IPS-NIHi7 (cell line): ENCODE measurements at regions not wholly inside any gene's neighbourhood (a gene's known extent, or its start where the extent isn't known, plus 50 kb on each side); places are given as distances from the start of the nearest gene placed in this dataset.

Source experiments
- DNase-seq: peaks from one replicate; pipeline ENCODE4 v3.0.0; 2012; ENCODE audit warnings: mixed read lengths; ENCODE audit errors: extremely low spot score

DNA sequence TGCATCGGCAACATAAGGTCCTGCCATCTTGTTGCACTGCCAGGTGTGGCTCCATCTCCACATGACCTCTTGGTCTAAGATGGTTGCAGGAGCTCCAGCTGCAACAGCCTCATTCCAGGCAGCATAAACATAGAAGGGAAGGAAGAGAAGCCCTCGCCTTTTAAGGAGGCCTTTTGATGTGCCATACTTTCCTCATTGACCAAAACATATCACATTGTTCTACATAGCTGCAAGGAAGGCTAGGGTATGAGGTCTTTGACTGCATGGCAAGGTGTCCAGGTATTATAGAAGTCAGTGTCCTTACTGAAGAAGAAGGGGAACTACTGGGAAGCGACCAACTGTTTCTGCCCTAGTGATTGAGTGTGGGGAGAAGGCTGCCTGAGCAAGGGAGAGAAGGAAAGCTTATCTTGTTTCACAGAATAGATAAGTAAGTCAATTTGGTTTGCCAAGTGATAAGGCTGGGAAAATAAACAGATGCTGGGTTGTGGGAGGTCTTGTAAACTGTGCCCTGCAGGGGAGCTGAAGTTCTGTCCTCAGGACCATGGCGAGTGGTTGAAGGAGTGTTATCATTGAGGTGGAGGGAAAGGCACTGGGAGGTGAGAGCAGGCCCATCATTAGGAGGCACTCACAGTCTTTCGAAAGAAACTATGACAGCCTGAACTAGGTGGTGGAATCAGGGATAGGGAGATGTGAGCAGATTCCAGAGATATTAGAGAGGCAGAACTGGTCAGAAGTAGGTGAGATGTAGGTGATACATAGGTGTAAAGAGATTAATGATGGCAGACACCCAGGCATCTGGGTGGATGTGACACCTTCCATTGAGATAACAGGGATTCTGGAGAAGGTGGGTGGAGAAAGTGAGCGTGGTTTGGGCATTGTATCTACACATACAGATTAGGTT, 93.8 kb upstream of the IGF1R start:
- DNase-seq = peak; percentile 42

DNA sequence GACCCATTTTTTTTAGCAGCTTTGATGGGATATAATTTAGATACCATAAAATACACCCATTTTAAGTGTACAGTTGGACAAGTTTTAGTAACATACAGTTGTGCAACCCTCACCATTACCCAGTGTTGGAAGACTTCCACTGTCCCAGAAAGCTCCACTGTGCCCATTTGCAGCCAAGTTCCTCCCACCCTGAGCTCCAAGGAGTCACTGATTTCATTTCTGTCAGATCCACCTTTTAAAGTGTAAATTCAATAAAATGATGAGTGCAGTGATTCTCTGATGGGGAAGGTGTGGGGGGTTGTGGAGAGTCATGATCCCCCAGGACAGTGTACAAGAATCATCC, 93.2 kb upstream of the IGF1R start:
- no peak for DNase-seq

DNA sequence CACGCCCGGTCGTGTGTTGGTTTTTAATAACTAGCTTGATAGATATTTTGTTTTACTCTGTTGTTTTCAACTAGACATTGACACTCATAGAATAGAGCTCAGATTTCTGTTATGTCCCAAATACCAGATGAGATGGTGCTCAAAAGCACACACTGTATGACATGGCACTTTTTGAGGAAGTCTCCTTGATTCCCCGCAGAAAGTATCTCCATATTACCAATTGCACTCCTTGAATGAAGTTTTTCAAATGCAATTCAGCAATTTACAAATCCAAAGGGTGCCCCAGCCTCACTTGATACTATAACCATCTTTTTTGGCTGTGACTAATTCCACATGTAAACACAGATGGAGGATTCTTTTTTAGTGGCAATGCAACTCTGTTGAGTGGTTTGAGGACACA, 92.0 kb upstream of the IGF1R start:
- DNase-seq = no peak

DNA sequence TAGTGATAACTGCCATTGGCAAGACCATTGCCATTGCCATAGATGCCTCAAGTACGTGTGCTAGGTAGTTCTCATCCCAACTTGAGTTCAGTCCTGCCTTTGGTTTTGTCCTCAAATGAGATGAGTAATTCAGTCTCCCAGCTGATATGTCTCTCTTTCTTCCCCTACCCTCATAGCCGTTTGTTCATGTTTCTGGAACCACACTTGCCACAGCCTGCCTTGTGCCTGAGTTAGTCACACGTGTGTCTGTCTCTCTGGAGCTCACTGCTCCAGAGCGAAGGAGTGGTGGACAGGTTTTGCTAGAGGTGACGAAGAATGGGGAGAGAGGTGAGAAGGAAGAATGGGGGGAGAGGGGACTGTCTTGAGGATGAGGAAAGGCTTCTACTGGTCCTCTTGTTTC, 88.0 kb upstream of the IGF1R start:
- DNase-seq = no peak

DNA sequence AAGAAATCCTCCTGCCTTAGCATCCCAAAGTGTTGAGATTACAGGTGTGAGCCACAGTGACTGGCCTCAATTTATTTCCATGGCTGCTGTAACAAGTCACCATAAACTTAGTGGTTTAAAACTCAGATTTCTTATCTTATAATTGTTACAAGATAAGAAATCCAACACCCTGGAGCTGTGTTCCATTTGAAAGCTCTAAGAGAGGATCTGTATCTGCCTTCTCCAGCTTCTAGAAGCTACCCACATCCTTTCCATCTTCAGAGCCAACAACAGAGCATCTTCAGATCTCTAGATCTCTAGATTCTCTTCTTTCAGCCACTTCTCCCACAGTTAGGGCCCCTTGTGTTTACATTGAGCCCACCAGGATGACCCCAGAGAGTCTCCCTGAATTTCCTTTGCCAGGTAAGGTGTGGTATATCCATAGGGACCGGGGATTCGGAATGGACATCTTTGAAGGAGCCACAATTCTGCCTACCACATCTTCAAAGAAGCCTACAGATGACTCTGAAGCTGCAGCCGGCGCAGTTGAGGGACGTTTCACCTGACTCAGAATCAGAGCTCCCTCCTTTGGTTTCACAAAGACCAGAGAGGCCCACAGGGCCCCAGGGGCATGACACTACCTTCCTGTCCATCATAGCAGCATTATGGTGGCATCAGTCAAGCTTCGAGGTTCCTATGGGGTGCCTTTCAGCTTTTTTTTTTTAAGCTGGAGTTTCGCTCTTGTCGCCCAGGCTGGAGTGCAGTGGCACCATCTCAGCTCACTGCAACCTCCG, 87.0 kb upstream of the IGF1R start:
- DNase-seq = no peak

DNA sequence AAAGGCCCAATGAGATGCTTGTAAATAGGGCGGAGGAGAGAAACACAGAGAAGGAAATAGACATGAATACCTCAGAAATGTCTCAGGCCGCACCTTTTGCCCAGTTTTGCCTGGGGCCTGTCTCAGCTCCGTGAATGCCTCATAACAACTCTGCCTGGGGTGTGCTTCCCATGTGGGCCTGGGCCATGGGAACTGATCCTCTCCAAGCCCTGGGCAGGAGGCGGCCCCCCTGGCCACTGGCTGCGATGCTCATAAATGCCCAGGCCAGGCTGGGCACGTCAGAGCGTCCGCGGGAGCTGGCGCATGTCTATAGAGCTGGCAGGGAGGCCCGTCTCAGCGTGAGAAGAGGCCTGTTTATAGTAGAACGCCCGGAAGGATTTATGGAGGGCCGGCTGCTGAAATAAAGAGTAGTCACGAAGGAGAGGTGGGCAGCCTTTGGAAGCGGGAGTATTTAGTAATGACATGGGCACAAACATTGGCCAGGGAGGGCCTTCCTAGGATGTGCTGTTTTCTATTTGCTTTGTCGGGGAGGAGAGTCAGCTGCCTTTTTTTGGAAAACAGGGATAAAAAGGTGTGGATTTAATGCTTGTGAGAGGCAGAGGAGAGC, 85.9 kb upstream of the IGF1R start:
- no peak for DNase-seq

DNA sequence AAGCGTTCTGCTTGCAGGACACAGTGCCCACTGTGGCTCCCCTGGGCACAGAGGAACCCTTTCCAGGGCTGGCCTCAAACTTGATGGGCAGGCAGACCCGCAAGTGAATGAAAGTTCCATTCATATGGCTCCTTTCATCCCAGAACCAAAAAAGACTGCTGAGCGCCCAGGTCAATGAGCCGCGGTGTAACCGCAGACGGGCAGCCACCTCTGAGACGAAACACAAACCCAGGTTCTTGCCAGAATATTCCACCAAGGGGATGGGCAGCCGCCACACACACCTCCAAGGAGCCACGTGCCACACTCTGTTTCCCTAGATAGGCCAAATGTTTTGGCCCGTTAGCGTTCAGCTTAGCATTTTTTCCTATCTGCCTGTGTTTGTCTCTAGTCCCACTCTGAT, 82.8 kb upstream of the IGF1R start:
- DNase-seq = no peak

DNA sequence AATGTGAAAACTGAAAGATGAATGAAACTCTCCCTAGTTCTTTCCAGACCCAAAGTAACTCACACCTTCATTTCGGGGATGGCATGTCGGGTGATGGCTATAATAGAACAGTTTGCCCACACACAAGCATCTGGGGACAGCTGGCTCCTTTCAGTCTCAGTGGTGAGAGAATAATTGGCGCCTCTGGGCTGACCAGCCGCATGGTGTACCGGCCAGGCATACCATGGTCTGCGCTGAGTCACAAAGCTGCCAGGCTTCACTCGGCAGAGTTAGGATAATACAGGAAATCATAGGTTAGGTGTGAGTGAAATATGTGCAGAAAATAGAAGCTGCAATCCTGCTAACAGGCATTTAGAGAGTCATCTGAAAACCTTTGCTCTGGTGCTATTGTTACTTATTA, 80.4 kb upstream of the IGF1R start:
- DNase-seq = no peak

DNA sequence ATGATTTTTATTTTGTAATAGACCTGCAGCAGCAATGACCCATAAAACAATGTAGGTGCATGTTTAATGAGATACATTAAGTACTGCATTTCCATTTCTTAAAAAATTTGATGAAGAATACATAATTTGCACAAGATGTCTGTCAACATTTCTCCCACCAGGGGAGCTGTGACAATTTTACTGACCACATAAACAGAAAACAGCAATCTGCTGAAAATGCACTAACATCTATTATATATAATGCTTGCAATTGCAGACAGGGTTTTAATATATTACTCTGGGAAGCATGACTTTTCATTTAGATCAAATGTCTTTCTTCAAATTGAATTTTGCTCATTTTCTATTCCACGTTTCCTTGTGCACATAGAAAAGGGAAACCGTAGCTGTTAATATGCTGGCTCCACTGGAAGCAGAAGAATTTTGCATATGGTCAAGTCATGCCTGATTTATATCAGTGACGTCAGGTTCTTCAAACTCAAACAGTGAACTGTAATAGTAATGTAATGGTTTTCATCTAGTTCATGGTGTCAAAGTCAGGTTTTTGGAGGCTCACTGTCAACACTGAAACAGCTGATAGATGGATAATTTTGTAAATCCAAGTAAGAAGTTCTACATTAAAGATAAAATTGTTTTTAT, 79.8 kb upstream of the IGF1R start:
- DNase-seq = no peak

DNA sequence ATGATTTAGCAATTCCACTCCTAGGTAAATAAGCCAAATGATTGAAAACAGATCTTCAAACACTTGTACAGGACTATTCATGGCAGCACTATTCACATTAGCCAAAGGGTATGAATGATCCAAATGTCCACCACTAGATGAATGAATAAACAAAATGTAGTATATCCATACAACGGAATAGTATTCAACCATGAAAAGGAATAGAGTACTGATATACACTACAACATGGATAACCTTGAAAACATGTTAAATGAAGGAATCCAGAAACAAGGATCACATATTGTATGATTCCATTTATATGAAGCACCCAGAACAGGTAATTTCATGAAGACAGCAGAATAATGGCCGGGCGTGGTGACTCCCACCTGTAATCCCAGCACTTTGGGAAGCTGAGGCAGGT, 78.2 kb upstream of the IGF1R start:
- DNase-seq = no peak

DNA sequence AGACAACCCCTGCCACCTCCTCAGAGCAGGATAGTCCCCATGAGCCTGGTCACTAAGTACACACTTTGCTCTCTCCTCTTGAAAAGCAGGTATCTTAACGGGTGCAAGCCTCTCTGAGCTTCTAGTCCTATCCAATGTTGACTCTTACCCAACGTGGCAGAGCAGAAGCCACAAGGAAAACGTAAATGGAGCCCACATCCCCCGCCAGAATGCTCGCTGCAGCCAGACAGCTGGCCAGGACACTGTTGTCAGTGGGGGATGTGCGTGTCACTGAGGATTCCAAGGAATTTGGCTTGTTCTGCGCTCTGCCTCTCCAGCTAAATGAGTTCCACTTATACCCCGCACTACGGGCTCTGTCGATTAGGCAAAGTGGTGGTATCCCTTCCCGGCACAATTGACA, 67.8 kb upstream of the IGF1R start:
- no peak for DNase-seq

DNA sequence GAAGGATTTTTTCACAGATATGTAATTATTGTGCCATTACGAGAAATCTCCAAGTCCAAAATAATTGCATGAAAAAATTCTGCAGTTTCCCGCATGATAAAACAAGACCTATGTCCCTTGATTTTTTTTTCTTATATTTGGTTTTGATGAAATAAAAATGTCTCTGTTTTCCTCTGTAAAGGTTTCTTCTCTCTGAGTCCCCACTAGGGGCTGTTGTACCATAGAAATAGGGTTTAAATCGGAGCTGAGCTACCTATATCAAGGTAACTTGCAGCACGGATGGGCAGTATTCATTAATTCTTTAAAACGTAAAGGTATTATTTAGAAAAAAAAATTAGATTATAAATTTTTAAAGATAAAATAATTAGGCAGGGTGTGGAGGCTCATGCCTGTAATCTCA, 66.6 kb upstream of the IGF1R start:
- no peak for DNase-seq

DNA sequence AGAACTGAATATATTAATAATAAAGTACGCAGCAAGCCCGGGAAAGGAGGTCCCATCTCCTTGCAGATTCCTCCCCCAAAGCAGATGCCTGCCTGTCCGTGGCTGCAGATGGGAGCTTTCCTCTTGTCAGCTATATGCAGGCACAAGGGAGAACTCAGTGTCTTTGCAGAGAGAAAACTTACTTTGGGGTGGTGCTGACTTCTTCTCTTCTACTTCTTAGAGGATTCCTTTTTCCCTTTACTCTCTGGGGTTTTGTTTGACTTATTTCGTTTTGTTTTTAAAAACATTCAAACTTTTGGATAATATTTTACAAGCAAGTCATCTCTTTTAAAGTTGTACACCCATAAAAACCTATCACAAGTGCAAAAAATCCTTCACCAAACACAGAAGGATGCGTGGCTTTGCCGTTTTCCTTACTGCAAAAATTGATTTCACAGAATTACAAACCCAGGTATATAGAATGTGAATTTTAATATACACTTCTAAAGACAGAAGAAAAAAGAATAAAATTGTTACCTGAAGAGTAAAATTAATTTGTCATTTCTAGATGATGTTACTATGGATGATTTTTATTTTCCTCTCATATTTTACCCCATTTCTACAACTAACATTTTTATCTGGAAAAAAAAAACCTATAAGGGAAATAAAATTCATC, 65.3 kb upstream of the IGF1R start:
- DNase-seq = no peak

DNA sequence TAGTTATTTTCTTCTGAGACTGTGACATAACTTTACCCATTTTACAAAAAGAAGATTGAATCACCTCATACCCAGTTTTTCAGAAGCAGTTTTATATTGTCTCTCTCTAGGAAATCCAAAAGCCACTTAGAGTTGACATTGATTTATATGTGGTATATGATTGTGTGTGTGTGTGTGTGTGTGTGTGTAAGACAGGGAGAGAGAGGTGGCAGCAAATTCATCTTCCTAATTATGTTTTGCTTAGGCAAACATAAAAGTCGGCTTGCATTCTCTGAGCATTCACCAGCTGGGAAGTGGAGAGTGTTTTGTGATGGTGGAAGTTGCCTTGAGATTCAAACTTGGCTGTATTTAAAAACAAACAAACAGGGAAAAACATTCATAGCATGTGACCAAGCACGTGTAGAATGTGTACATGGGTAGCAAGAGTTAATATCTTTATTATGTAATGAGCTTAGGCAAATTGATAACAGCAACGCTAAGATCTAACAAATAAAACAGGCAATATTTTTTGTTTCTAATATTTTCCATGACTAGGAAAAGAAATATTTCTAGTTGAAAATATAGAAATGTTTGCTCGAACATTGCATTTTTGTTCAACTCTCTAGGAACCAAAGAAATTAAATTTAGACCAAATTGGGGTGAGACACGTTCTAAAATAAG, 64.4 kb upstream of the IGF1R start:
- DNase-seq = no peak

DNA sequence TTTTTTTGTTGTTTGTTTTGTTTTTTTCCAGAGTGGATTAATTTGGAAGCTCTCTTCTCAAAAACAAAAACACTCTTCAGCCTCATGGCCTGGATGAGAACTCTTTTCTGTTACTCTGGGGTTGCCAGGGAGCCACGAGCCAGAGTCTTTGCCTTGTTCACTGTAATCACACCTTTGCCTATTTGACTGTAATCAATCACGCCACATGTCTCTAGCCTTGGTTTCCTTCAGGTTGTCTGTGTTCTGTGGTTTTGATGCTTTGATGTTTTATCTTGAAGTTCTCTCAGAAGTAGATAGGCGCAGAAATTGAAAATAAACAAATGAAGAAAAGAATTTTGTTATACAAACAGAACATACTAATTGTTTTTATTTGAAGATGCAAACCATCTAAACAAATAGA, 62.3 kb upstream of the IGF1R start:
- no peak for DNase-seq

DNA sequence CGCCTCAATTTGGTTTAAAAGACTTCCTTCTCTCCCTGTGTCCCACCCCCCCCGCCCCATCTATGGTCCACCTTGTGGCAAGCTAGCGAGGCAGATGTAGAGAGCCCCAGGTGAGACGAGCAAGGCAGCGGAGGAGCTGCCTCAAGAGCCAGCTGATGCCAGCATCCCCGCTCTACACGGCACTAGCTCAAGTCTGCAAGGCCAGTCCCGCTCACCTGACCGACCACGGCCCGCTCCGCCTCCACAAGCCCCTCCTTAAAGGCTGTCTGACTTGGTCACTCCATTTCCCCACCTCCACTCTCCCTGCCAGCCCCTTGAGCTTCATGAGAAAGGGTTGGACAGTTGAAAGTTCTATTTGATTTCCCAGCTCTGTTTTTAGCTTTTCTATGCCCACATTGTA, 56.2 kb upstream of the IGF1R start:
- no peak for DNase-seq

DNA sequence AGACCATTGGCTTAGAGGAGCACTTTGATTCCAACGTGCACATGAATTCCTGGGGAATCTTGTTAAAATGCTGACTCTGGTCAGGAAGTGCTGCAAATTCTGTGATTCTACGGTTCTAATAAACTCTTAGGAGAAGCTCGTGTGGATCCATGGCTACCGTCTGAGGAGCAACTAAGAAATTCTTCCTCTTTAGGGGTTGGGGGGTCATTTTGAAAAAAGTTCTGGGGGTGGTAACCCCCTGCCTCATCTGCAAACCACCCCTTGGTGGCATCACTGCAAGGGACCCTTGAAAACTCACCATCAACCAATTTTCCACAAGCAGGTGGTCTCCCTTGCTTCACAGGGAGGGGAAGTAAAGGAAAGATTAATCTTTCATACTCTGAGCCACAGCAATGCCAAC, 52.2 kb upstream of the IGF1R start:
- no peak for DNase-seq

DNA sequence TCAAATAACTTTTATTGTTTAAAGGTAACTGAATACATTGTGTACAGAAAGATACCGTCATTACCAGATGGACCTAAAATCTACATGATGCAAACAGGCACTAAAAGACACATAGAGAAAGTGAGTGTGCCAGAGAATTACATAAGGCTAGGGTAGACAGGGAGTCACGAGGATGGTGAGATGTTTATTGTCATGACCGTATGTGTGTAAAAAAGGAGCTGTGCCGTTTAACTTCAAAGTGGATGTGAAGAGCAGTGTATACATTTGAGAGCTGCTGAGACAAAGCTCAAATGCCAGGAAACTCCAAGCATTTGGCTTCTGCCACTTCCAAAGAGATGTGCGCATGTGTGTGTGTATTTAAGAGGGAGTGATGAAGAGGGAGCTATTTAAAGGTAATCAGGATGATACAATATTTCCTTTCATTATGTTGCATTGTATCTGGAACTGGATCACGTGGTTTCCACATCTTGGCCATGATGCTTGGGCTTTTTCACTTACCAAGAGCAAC, 51.4 kb upstream of the IGF1R start:
- DNase-seq = no peak

DNA sequence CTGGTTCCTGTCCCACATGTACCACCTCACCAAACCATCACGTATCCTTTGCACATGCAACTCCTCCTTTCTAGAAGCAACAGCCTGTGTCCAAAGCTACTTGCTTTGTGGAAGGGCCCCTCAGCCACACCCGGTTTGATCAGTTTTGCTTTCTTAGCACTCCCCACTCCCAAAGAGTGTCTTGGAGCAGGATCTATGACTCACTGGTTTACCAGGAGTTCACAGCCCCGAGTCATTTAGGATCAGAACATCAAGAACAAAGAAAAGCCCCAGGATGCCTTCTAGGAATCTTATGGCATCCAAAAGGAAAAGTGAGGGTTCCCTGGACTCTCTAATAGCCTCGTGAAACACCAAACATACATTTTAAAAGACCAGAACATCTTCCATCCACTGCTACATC, 50.7 kb upstream of the IGF1R start:
- DNase-seq = peak; percentile 65
